Epithelial cell of esophagus (primary cell): ENCODE measurements at regions not wholly inside any gene's neighbourhood (a gene's known extent, or its start where the extent isn't known, plus 50 kb on each side); places are given as distances from the start of the nearest gene placed in this dataset.

Source experiments
- DNase-seq: peaks from one replicate; pipeline ENCODE4 v3.0.0; 2010; ENCODE audit warnings: low read depth
- H3K4me3 ChIP-seq: 2 replicates; pipeline ENCODE4 v1.5.1; 2011; ENCODE audit warnings: mild to moderate bottlenecking, low read length, control low read depth
- CTCF ChIP-seq: IDR thresholded peaks from 2 replicates; pipeline ENCODE4 v1.5.1; 2011; ENCODE audit warnings: low read depth, mild to moderate bottlenecking, low read length, control low read depth, inconsistent platforms; ENCODE audit not compliant: insufficient read depth; ENCODE audit errors: missing control alignments

- H3K4me3 ChIP-seq: no peak overlapping the region
- DNase-seq: peak; percentile 33
- no peak for TF ChIP-seq CTCF
These were observed 370.1 kb downstream of the ZFHX3 start for GRCh38 chr16:72677662-72678447.

- no peak for TF ChIP-seq CTCF
- no peak for DNase-seq
- no peak overlapping the region for H3K4me3 ChIP-seq
These were observed 374.8 kb downstream of the ZFHX3 start for GRCh38 chr16:72673118-72673517.

- TF ChIP-seq CTCF: no peak
- H3K4me3 ChIP-seq: no peak overlapping the region
- peak; percentile 4 for DNase-seq
These were observed 381.7 kb downstream of the ZFHX3 start for GRCh38 chr16:72666267-72666666.

- no peak for TF ChIP-seq CTCF
- H3K4me3 ChIP-seq: peak overlapping the region; percentile 88
- no peak for DNase-seq
These were observed 382.2 kb downstream of the ZFHX3 start for GRCh38 chr16:72665701-72666100.

- H3K4me3 ChIP-seq: peak overlapping the region; percentile 88
- TF ChIP-seq CTCF: no peak
- DNase-seq: peak; percentile 99
These were observed 383.2 kb downstream of the ZFHX3 start for GRCh38 chr16:72664509-72665408.

GRCh38 chr16:72664056-72664508 is 383.8 kb downstream of the ZFHX3 start:
- DNase-seq: peak; percentile 12
- no peak for TF ChIP-seq CTCF
- peak overlapping the region; percentile 88 for H3K4me3 ChIP-seq
